PFSK-1 (cell line): ENCODE measurements at regions not wholly inside any gene's neighbourhood (a gene's known extent, or its start where the extent isn't known, plus 50 kb on each side); places are given as distances from the start of the nearest gene placed in this dataset.

Source experiments
- FOXP2 ChIP-seq: optimal IDR thresholded peaks from 2 replicates; pipeline ENCODE3; 2011; ENCODE audit warnings: borderline replicate concordance, control low read depth, inconsistent platforms; ENCODE audit not compliant: insufficient read depth; ENCODE audit errors: extremely low read length, extremely low read depth
- POLR2AphosphoS5 ChIP-seq: IDR thresholded peaks from 2 replicates; pipeline ENCODE4 v1.6.1; 2012; ENCODE audit warnings: low read depth, mild to moderate bottlenecking, control low read depth, low read length, moderate library complexity
- REST ChIP-seq, 2 experiments: IDR thresholded peaks; 2 replicates each; pipeline versions ENCODE4 v1.6.1 to v1.8.0; 2011 to 2012; ENCODE audit warnings: low read depth in 2 of 2, low read length in 2 of 2, control low read depth in 1 of 2, inconsistent platforms in 1 of 2, mild to moderate bottlenecking in 1 of 2, moderate library complexity in 1 of 2; ENCODE audit not compliant: insufficient read depth in 1 of 2
- SIN3A ChIP-seq: IDR thresholded peaks from 2 replicates; pipeline ENCODE4 v1.6.1; 2012; ENCODE audit warnings: mild to moderate bottlenecking, low read length, moderate library complexity, borderline replicate concordance; ENCODE audit not compliant: insufficient read depth
- TAF1 ChIP-seq: IDR thresholded peaks from 2 replicates; pipeline ENCODE4 v1.6.1; 2012; ENCODE audit warnings: low read length, control low read depth, borderline replicate concordance; ENCODE audit not compliant: insufficient read depth

- TF ChIP-seq TAF1 (no peak), FOXP2 (no peak), REST (IDR thresholded peaks at IDR 0.05; ENCODE audit: insufficient read depth in 1 of 2, low read depth in 2 of 2, low read length in 2 of 2) (no peak), SIN3A (no peak), POLR2AphosphoS5 (no peak)
Measured at GRCh38 chr5:118778941-118779340, 209.4 kb downstream of the DTWD2 start.

- TF ChIP-seq POLR2AphosphoS5 (no peak), SIN3A (no peak), REST (IDR thresholded peaks at IDR 0.05; ENCODE audit: insufficient read depth in 1 of 2, low read depth in 2 of 2, low read length in 2 of 2) (no peak), FOXP2 (no peak), TAF1 (no peak)
Measured at GRCh38 chr5:118777189-118777736, 211.1 kb downstream of the DTWD2 start.

- no peak for TF ChIP-seq POLR2AphosphoS5
- TF ChIP-seq TAF1 = no peak
- TF ChIP-seq REST (IDR thresholded peaks at IDR 0.05; ENCODE audit: insufficient read depth in 1 of 2, low read depth in 2 of 2, low read length in 2 of 2) = no peak
- TF ChIP-seq FOXP2 = no peak
- TF ChIP-seq SIN3A = no peak
Measured at GRCh38 chr5:118776755-118777154, 211.6 kb downstream of the DTWD2 start.

- TF ChIP-seq SIN3A (no peak), REST (IDR thresholded peaks at IDR 0.05; ENCODE audit: insufficient read depth in 1 of 2, low read depth in 2 of 2, low read length in 2 of 2) (no peak), POLR2AphosphoS5 (no peak), TAF1 (no peak), FOXP2 (no peak)
Measured at GRCh38 chr5:118775790-118776499, 212.4 kb downstream of the DTWD2 start.
